ENCODE measurements at regions not wholly inside any gene's neighbourhood (a gene's known extent, or its start where the extent isn't known, plus 50 kb on each side); places are given as distances from the start of the nearest gene placed in this dataset.
"Not testable (repeated sequence)": the region's sequence is repeated elsewhere in the genome, so short reads cannot be mapped to it uniquely, and the experiment has no call there.

GRCh38 chr7:32667586-32667985, 172.3 kb downstream of the AVL9 start:
- not testable (repeated sequence) for H3K36me3 ChIP-seq; H3K4me3 ChIP-seq; DNase-seq (ENCODE audit: low read depth in 1 of 2, low spot score in 2 of 2); H3K9me3 ChIP-seq (replicated peaks); H3K27me3 ChIP-seq (replicated peaks)
- peaks cover 30% of the 10 kb centered on the region for H3K4me1 ChIP-seq (replicated peaks)
- peak overlapping the region; percentile 97; the same call in 1 of the 2 replicates for H3K27ac ChIP-seq

DNA sequence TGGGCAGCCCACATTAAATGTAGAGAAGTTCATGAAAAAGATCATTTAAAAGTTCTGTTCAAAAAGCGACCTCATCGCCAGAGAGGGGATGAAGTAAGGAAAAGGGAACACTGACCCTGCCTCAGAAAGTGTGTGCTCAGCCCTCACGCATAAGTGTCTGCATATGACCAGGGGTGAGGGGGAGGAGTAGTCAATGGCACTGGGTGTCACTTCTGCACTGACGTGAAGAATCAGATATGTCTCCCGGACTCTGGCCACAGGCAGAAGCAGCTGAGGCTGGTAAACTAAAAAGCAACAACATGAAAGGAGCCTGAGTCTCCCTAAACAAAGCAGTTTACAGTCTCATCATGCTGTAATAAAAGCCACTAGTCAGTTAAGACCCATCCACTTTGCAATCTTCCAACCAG, 168.5 kb downstream of the AVL9 start:
- not testable (repeated sequence) for H3K4me3 ChIP-seq; H3K9me3 ChIP-seq (replicated peaks); DNase-seq (ENCODE audit: low read depth in 1 of 2, low spot score in 2 of 2); H3K27me3 ChIP-seq (replicated peaks); H3K36me3 ChIP-seq; H3K4me1 ChIP-seq (replicated peaks); H3K27ac ChIP-seq

- not testable (repeated sequence) for H3K9me3 ChIP-seq (replicated peaks); H3K4me3 ChIP-seq; H3K27ac ChIP-seq; H3K4me1 ChIP-seq (replicated peaks); H3K36me3 ChIP-seq; H3K27me3 ChIP-seq (replicated peaks); DNase-seq (ENCODE audit: low read depth in 1 of 2, low spot score in 2 of 2)
Observed at GRCh38 chr7:32662509-32662908, 167.2 kb downstream of the AVL9 start.

- no peaks in the 10 kb centered on the region for H3K36me3 ChIP-seq
- DNase-seq (ENCODE audit: low read depth in 1 of 2, low spot score in 2 of 2): no peak
- no peaks in the 10 kb centered on the region for H3K27me3 ChIP-seq (replicated peaks)
- H3K9me3 ChIP-seq (replicated peaks): no peaks in the 10 kb centered on the region
- peaks cover 6% of the 10 kb centered on the region; the same call in 1 of the 2 replicates for H3K4me1 ChIP-seq (replicated peaks)
- no peak overlapping the region for H3K4me3 ChIP-seq
- H3K27ac ChIP-seq: no peak overlapping the region
Observed at GRCh38 chr7:32661929-32662328, 166.6 kb downstream of the AVL9 start.

DNA sequence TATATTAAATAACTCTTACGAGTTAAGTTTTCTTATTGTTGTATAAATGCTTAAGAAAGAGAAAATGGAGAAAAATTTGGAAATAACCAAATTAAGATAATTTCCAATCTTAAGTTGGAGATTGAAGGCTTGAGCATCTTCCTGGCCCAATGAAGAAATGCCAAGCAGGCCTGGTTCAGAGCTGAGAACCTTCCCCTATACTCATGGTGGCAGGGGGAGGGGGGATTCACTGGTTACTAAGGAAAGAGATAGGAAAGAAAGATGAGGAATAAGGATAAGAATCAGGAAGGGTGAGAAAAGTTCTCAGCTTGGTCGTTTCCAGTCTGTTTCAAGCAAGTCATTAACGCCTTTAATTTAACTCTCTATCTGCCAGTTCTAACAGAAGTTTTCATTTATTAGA, 166.2 kb downstream of the AVL9 start:
- H3K27me3 ChIP-seq (replicated peaks): no peaks in the 10 kb centered on the region
- no peaks in the 10 kb centered on the region for H3K36me3 ChIP-seq
- no peak overlapping the region for H3K4me3 ChIP-seq
- no peak overlapping the region for H3K27ac ChIP-seq
- DNase-seq (ENCODE audit: low read depth in 1 of 2, low spot score in 2 of 2): no peak
- H3K9me3 ChIP-seq (replicated peaks): no peaks in the 10 kb centered on the region
- peaks cover 6% of the 10 kb centered on the region; the same call in 1 of the 2 replicates for H3K4me1 ChIP-seq (replicated peaks)

- Histone ChIP-seq H3K27ac (no peak overlapping the region), H3K4me1 (replicated peaks) (peaks cover 6% of the 10 kb centered on the region; the same call in 1 of the 2 replicates), H3K36me3 (no peaks in the 10 kb centered on the region), H3K9me3 (replicated peaks) (no peaks in the 10 kb centered on the region), H3K4me3 (no peak overlapping the region), H3K27me3 (replicated peaks) (no peaks in the 10 kb centered on the region)
- DNase-seq (ENCODE audit: low read depth in 1 of 2, low spot score in 2 of 2): no peak
Observed at GRCh38 chr7:32660936-32661335, 165.6 kb downstream of the AVL9 start.

DNA sequence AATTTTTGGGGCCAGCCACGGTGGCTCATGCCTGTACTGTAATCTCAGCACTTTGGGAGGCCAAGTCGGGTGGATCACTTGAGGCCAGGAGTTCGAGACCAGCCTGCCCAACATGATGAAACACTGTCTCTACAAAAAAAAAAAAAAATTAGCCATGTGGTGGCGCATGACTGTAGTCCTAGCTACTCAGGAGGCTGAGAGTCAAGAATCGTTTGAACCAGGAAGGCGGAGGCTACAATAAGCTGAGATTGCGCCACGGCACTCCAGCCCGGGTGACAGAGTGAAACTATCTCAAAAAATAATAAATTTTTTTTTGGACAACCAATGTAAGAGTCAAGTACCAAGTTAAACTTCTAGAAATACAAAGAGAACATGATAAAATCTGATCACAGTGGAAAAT, 164.6 kb downstream of the AVL9 start:
- Histone ChIP-seq H3K9me3 (replicated peaks) (no peaks in the 10 kb centered on the region), H3K4me1 (replicated peaks) (peaks cover 6% of the 10 kb centered on the region; the same call in 1 of the 2 replicates), H3K36me3 (no peaks in the 10 kb centered on the region), H3K27ac (no peak overlapping the region), H3K4me3 (no peak overlapping the region), H3K27me3 (replicated peaks) (no peaks in the 10 kb centered on the region)
- DNase-seq (ENCODE audit: low read depth in 1 of 2, low spot score in 2 of 2): no peak

- Histone ChIP-seq H3K36me3 (no peaks in the 10 kb centered on the region), H3K4me3 (no peak overlapping the region), H3K27me3 (replicated peaks) (no peaks in the 10 kb centered on the region), H3K4me1 (replicated peaks) (peaks cover 6% of the 10 kb centered on the region; the same call in 1 of the 2 replicates), H3K27ac (no peak overlapping the region), H3K9me3 (replicated peaks) (no peaks in the 10 kb centered on the region)
- no peak for DNase-seq (ENCODE audit: low read depth in 1 of 2, low spot score in 2 of 2)
Observed at GRCh38 chr7:32658467-32658869, 163.2 kb downstream of the AVL9 start.

DNA sequence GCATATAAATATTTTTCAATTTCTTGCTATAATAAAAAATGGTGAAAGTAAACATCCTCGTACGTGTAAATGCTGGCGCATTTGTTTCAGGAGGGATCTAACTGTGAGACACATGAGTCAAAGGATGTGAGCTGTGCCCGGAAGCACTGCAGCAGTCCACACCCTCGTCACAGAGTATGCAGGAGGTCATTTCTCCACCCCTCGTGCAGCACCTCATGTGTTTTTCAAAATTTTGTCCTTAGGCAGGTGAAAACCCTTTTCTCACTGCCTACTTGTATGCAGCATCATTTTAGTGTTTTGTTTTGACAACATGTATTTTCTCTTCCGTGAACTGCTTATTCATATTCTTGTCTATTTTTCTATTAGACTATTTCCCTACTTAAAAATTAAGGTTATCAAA, 162.7 kb downstream of the AVL9 start:
- DNase-seq (ENCODE audit: low read depth in 1 of 2, low spot score in 2 of 2): peak; percentile 31 to 66
- no peaks in the 10 kb centered on the region for H3K36me3 ChIP-seq
- no peaks in the 10 kb centered on the region for H3K27me3 ChIP-seq (replicated peaks)
- H3K4me1 ChIP-seq (replicated peaks): peaks cover 6% of the 10 kb centered on the region; the same call in 1 of the 2 replicates
- H3K4me3 ChIP-seq: no peak overlapping the region
- peak overlapping the region; percentile 51 for H3K27ac ChIP-seq
- H3K9me3 ChIP-seq (replicated peaks): no peaks in the 10 kb centered on the region

GRCh38 chr7:32654549-32654948, 159.3 kb downstream of the AVL9 start:
- not testable (repeated sequence) for H3K36me3 ChIP-seq; H3K4me1 ChIP-seq (replicated peaks); DNase-seq (ENCODE audit: low read depth in 1 of 2, low spot score in 2 of 2); H3K27me3 ChIP-seq (replicated peaks); H3K27ac ChIP-seq; H3K9me3 ChIP-seq (replicated peaks); H3K4me3 ChIP-seq

DNA sequence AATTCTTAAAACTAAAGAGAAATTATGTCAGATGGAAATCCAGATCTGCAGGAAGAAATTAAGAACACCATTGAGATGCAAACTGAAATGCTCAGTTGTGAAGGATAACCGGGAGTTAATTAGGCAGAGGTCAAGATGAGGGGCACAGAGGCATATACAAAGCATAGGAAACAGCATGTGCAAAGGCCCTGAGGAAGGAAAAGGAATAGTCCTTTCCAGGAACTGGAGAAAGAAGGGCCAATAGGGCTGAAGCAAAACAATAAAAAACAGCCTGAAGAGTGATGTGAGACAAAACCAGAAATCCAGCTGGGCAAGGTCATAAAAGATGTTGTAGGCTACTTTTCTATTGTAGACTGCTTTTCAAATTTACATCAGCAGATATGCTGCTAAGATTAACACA, 155.1 kb downstream of the AVL9 start:
- H3K4me1 ChIP-seq (replicated peaks); H3K36me3 ChIP-seq: not testable (repeated sequence)

DNA sequence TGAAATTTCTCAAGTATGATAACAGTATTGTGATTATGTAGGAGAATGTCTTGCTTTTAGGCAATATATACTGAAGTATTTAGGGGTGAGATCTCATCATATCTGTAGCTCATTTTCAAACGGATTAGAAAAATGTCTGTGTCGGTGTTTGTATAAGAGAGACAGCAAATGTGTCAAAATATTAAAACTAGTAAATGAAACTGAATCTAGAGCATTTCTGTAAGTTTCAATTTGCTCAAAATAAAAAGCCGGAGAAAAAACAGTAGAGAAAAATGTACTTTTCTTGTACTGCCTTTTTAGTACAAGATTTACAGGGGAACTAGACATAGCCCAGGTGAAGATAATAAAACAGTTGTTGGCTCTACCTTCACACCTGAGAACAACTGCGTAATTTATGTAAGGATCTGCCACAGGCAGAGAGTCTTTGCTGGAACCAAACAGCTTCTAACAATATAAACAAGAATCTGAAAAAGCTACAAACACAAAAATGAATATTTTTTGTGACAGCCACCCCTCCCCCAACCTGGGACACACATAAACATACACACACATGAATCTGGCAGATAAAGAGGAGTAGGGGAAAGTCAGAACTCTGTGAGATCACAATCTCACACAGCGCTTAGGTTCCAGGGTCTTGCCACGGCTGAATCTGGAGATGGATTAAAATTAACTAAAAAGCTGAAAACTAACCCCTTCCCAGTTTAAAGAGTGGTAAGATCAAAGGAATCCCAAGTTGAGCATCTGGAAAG, 153.3 kb downstream of the AVL9 start:
- Histone ChIP-seq H3K4me1 (replicated peaks) (0 out of 2 replicates have a peak, but pooled peaks cover 3% of the 10 kb centered on the region), H3K27me3 (replicated peaks) (no peaks in the 10 kb centered on the region), H3K36me3 (no peaks in the 10 kb centered on the region), H3K4me3 (no peak overlapping the region), H3K9me3 (replicated peaks) (no peaks in the 10 kb centered on the region), H3K27ac (no peak overlapping the region)
- no peak for DNase-seq (ENCODE audit: low read depth in 1 of 2, low spot score in 2 of 2)

More for the DNA sequence above, 155.1 kb downstream of the AVL9 start:
- H3K9me3 ChIP-seq (replicated peaks); H3K4me3 ChIP-seq; H3K27me3 ChIP-seq (replicated peaks); H3K27ac ChIP-seq; DNase-seq (ENCODE audit: low read depth in 1 of 2, low spot score in 2 of 2): not testable (repeated sequence)

DNA sequence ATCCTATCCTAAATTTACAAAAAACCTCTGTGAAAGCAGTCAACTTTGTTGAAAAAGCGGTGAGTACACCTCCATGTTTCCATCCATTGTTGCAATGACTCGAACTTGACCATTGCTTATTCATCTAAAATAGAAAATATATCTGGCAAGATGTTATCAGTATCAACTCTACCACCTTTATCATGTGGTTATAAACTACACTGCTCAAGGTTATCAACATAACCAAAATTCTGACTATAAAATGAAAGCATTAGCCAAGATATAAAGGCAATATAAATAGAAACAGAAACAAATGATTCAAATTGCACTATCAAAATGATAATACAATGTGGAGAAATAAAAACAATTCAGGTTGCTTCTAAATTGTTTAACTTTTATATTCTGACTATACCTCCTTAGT, 150.0 kb downstream of the AVL9 start:
- not testable (repeated sequence) for H3K36me3 ChIP-seq; H3K4me1 ChIP-seq (replicated peaks); H3K27me3 ChIP-seq (replicated peaks); H3K9me3 ChIP-seq (replicated peaks); H3K27ac ChIP-seq; DNase-seq (ENCODE audit: low read depth in 1 of 2, low spot score in 2 of 2); H3K4me3 ChIP-seq

DNA sequence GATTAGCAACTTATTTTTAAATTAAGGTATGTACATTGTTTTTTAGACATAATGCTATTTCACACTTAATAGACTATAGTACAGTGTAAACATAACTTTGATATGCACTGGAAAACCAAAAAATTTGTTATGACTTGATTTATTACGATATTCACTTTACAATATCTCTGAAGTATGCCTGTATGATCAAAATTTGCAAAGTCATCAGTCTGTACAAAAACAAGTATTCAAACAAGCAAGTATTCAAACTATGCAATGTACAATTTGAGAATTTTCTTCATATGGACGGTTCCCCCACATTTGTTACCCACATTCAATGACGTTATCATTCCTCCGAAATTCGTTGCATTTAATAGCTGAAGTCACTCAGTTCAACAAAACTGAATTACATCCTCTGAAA, 147.9 kb downstream of the AVL9 start:
- Histone ChIP-seq H3K27ac (no peak overlapping the region), H3K27me3 (replicated peaks) (no peaks in the 10 kb centered on the region), H3K9me3 (replicated peaks) (no peaks in the 10 kb centered on the region), H3K4me3 (no peak overlapping the region), H3K4me1 (replicated peaks) (no peaks in the 10 kb centered on the region), H3K36me3 (no peaks in the 10 kb centered on the region)
- DNase-seq (ENCODE audit: low read depth in 1 of 2, low spot score in 2 of 2): no peak

DNA sequence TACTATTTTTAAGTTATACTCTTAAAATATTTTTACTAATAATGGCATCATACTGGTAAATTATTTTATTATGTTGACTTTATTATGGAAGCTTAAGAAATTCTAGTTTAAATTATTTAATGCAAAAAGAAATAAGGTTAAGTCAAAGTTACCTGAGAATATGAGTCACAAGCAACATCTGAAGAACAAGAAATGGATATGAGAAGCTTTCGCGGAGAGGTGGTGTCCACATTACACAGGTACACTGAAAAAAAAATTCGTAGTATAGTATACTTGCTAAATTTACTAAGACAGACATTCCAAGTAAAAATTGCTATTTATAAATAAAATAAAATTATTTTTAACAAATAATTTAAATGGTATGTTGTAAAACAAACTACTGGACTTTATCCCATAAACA, 143.8 kb downstream of the AVL9 start:
- no peaks in the 10 kb centered on the region for H3K36me3 ChIP-seq
- no peaks in the 10 kb centered on the region for H3K27me3 ChIP-seq (replicated peaks)
- H3K9me3 ChIP-seq (replicated peaks): no peaks in the 10 kb centered on the region
- H3K4me1 ChIP-seq (replicated peaks): peaks cover 2% of the 10 kb centered on the region; the same call in 1 of the 2 replicates
- no peak for DNase-seq (ENCODE audit: low read depth in 1 of 2, low spot score in 2 of 2)
- H3K4me3 ChIP-seq: no peak overlapping the region
- no peak overlapping the region for H3K27ac ChIP-seq
